ENCODE measurements at regions not wholly inside any gene's neighbourhood (a gene's known extent, or its start where the extent isn't known, plus 50 kb on each side); places are given as distances from the start of the nearest gene placed in this dataset.

DNA sequence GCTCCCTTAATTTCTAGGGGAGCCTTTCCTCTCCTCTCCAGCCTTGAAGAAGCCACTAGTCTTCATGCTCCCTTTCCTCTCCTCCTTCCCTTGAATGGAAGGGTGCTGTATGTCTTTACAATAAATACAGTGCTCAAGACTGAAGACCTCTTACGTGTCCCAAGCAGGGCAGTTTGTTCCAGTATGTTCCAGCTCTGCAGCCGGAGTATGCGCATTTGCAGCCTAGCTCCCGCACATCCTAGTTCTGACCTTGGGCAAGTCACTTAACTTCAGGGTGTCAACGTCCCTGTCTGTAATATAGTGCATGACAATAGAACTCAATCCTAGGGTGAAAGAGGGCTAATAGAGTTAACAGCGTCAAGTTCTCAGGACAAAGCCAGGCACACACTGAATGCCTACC lies 208.0 kb downstream of the HAUS1 start:
- TF ChIP-seq, protein P1, sequence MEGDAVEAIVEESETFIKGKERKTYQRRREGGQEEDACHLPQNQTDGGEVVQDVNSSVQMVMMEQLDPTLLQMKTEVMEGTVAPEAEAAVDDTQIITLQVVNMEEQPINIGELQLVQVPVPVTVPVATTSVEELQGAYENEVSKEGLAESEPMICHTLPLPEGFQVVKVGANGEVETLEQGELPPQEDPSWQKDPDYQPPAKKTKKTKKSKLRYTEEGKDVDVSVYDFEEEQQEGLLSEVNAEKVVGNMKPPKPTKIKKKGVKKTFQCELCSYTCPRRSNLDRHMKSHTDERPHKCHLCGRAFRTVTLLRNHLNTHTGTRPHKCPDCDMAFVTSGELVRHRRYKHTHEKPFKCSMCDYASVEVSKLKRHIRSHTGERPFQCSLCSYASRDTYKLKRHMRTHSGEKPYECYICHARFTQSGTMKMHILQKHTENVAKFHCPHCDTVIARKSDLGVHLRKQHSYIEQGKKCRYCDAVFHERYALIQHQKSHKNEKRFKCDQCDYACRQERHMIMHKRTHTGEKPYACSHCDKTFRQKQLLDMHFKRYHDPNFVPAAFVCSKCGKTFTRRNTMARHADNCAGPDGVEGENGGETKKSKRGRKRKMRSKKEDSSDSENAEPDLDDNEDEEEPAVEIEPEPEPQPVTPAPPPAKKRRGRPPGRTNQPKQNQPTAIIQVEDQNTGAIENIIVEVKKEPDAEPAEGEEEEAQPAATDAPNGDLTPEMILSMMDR (IDR thresholded peaks at IDR 0.05; ENCODE audit: low read depth, low read length): no peak
- TF ChIP-seq POLR2A (IDR thresholded peaks at IDR 0.05; ENCODE audit: extremely low read depth, insufficient read length) (no peak), MYC (IDR thresholded peaks at IDR 0.05; ENCODE audit: low read depth, low read length) (no peak)
- TF ChIP-seq, protein P2, sequence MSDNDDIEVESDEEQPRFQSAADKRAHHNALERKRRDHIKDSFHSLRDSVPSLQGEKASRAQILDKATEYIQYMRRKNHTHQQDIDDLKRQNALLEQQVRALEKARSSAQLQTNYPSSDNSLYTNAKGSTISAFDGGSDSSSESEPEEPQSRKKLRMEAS (IDR thresholded peaks at IDR 0.05; ENCODE audit: low read depth, low read length): no peak
